ENCODE measurements at regions not wholly inside any gene's neighbourhood (a gene's known extent, or its start where the extent isn't known, plus 50 kb on each side); places are given as distances from the start of the nearest gene placed in this dataset.

GRCh38 chr6:135665935-135666334 is 168.4 kb upstream of the AHI1 start:
- TF ChIP-seq, protein P1, sequence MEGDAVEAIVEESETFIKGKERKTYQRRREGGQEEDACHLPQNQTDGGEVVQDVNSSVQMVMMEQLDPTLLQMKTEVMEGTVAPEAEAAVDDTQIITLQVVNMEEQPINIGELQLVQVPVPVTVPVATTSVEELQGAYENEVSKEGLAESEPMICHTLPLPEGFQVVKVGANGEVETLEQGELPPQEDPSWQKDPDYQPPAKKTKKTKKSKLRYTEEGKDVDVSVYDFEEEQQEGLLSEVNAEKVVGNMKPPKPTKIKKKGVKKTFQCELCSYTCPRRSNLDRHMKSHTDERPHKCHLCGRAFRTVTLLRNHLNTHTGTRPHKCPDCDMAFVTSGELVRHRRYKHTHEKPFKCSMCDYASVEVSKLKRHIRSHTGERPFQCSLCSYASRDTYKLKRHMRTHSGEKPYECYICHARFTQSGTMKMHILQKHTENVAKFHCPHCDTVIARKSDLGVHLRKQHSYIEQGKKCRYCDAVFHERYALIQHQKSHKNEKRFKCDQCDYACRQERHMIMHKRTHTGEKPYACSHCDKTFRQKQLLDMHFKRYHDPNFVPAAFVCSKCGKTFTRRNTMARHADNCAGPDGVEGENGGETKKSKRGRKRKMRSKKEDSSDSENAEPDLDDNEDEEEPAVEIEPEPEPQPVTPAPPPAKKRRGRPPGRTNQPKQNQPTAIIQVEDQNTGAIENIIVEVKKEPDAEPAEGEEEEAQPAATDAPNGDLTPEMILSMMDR (IDR thresholded peaks at IDR 0.05): no peak
- no peak for TF ChIP-seq POLR2AphosphoS5 (IDR thresholded peaks at IDR 0.05)
